ENCODE measurements at regions not wholly inside any gene's neighbourhood (a gene's known extent, or its start where the extent isn't known, plus 50 kb on each side); places are given as distances from the start of the nearest gene placed in this dataset.

DNA sequence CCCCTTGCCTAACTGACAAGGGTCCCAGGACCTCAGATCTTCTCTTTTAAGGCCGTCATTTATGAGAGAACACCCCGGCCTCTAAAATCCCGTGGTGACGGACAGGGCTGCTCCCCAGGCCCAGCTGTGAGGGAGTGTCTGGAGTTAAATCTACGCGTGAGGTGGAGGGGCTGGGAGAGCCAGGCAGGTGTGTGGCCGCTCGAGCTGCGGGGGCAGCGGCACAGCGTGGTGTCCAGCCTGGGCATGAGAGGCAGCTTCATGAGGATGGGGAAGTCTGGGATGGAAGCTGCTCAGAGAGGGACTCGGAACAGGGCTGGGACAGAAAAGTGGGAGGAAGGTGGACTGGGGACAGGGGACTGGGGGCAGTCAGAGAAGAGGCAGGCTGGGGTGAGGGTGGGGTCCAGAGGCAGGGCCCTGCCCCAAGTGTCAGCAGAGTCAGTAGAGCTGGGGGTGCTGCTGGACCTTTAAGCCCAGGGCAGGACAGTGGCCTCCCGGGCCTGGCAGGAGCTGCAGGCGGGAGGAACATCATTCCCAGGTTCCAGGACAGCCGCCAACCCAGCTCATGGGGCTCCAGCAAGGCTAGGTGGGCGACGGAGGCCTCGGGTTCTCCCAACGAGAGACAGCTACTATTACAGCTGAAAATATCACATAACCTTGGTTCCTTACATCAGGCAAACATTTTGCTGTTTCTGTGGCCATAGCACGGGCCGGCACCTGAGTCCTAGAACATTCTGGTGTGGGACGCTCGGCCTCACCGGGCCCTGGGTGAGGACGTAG lies 55.2 kb downstream of the JAKMIP3 start:
- no peak for DNase-seq
- TF ChIP-seq, protein P1, sequence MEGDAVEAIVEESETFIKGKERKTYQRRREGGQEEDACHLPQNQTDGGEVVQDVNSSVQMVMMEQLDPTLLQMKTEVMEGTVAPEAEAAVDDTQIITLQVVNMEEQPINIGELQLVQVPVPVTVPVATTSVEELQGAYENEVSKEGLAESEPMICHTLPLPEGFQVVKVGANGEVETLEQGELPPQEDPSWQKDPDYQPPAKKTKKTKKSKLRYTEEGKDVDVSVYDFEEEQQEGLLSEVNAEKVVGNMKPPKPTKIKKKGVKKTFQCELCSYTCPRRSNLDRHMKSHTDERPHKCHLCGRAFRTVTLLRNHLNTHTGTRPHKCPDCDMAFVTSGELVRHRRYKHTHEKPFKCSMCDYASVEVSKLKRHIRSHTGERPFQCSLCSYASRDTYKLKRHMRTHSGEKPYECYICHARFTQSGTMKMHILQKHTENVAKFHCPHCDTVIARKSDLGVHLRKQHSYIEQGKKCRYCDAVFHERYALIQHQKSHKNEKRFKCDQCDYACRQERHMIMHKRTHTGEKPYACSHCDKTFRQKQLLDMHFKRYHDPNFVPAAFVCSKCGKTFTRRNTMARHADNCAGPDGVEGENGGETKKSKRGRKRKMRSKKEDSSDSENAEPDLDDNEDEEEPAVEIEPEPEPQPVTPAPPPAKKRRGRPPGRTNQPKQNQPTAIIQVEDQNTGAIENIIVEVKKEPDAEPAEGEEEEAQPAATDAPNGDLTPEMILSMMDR (IDR thresholded peaks at IDR 0.05) = no peak
- TF ChIP-seq POLR2AphosphoS5 (IDR thresholded peaks at IDR 0.05) = no peak
- no peak for TF ChIP-seq POLR2A (IDR thresholded peaks at IDR 0.05)
- no peak for TF ChIP-seq EP300 (IDR thresholded peaks at IDR 0.05)
- WGBS, 2 donors = 82 to 83% methylated on average over 25 of the region's 25 CpGs

DNA sequence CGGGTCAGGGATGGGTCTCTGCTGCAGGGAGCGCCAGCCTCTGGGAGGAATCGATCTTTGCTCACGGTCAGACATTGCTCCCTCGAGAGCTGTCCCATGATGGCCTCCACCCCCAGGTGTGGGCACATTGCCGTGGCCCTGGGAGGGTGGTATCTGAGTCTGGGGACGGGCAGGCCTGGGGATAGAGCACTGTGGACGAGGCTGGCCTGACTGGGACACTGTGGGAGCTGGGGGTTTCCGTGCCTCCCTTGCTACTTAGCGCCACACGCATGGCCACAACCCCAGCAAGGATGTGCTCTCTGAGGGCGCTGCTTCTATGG lies 55.7 kb downstream of the JAKMIP3 start:
- Histone ChIP-seq H3K4me1 (no peaks in the 10 kb centered on the region), H3K27ac (no peak overlapping the region), H3K27me3 (no peaks in the 10 kb centered on the region), H3K9me3 (no peaks in the 10 kb centered on the region), H3K36me3 (no peaks in the 10 kb centered on the region), H3K4me3 (no peak overlapping the region)
- TF ChIP-seq POLR2A (IDR thresholded peaks at IDR 0.05) (no peak), POLR2AphosphoS5 (IDR thresholded peaks at IDR 0.05) (no peak), EP300 (IDR thresholded peaks at IDR 0.05) (no peak)
- TF ChIP-seq, protein P1 (IDR thresholded peaks at IDR 0.05) = no peak
- intact Hi-C loops (cut with DNase I) = no loop called here
- WGBS, 2 donors = 76 to 83% methylated on average over 12 of the region's 12 CpGs
- DNase-seq = no peak

More for the DNA sequence above, 55.2 kb downstream of the JAKMIP3 start:
- Histone ChIP-seq H3K4me3 (no peak overlapping the region), H3K4me1 (no peaks in the 10 kb centered on the region), H3K27me3 (no peaks in the 10 kb centered on the region), H3K9me3 (no peaks in the 10 kb centered on the region), H3K27ac (no peak overlapping the region), H3K36me3 (no peaks in the 10 kb centered on the region)
- intact Hi-C loops (cut with DNase I) = no loop called here

DNA sequence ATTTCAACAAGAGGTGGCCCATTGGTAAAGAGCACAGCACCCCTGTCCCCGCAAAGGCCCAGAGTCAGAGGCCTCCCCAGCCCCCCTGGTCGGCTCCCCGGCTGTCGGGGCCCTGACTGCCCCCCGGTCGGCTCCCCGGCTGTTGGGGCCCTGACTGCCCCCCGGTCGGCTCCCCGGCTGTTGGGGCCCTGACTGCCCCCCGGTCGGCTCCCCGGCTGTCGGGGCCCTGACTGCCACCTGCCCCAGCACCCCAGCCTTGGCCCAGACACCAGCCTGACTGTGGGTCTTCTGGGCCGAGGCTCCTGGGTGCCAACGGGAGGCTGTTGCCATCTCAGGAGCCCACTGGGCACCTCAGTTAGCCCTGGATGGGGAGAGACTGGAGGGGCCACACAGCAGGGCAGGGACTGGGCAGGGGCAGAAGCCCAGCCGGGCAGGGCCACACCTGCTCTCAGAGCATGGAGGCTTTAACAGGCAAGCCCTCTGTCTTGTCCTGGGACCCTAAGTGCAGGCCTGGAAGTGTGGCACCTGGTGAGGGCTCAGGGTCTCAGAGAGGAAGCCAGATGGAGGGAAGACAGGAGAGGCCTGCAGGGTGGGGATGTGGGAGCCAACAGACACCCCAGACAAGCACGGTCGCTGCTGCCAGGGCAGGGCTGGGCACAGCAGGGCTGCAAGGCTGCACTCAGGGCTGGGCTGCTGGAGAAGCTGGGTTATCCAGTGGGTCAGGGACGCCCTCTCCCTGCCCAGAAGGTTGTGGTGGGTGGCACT lies 56.5 kb downstream of the JAKMIP3 start:
- no peak for TF ChIP-seq POLR2A (IDR thresholded peaks at IDR 0.05)
- TF ChIP-seq, protein P1 (IDR thresholded peaks at IDR 0.05) = no peak
- no peak for TF ChIP-seq POLR2AphosphoS5 (IDR thresholded peaks at IDR 0.05)
- TF ChIP-seq EP300 (IDR thresholded peaks at IDR 0.05) = no peak
- H3K4me3 ChIP-seq = no peak overlapping the region
- H3K36me3 ChIP-seq = no peaks in the 10 kb centered on the region
- intact Hi-C loops (cut with DNase I) = no loop called here
- no peaks in the 10 kb centered on the region for H3K9me3 ChIP-seq
- no peak for DNase-seq
- H3K4me1 ChIP-seq = no peaks in the 10 kb centered on the region
- H3K27ac ChIP-seq = no peak overlapping the region
- H3K27me3 ChIP-seq = no peaks in the 10 kb centered on the region
- WGBS, 2 donors = 85 to 92% methylated on average over 20 of the region's 20 CpGs

DNA sequence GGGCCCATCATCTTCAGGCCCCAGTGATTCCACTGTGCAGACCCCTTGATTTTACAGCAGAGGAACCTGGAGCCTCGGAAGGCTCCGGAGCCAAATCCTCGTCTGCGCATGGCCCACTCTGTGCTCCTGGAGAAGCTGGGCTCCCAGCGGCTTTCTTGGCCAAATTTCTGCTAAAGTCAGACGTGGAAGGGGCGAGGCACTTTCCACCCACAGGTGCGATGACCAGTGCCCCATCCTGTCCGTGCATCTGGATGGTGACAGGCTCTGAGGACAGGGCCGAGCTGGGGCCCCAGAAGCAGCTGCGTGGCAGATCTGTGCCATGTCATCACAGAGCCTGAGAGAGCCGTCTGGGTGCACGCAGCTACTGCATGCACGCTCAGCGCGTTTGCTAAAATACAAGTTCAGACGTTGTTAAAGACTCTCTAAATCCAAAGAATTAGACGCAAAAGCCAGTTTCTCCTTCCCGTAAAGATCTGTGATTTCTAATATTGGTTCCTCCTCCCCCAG lies 57.2 kb downstream of the JAKMIP3 start:
- DNase-seq = no peak
- WGBS, 2 donors = 78 to 82% methylated on average over 19 of the region's 19 CpGs
- Histone ChIP-seq H3K27ac (no peak overlapping the region), H3K4me3 (no peak overlapping the region), H3K9me3 (no peaks in the 10 kb centered on the region), H3K36me3 (no peaks in the 10 kb centered on the region), H3K4me1 (no peaks in the 10 kb centered on the region), H3K27me3 (no peaks in the 10 kb centered on the region)
- intact Hi-C loops (cut with DNase I) = no loop called here
- TF ChIP-seq, protein P1 (IDR thresholded peaks at IDR 0.05) = no peak
